IPS-NIHi11 (cell line): ENCODE measurements at regions not wholly inside any gene's neighbourhood (a gene's known extent, or its start where the extent isn't known, plus 50 kb on each side); places are given as distances from the start of the nearest gene placed in this dataset.
"Not testable (repeated sequence)": the region's sequence is repeated elsewhere in the genome, so short reads cannot be mapped to it uniquely, and the experiment has no call there.

Experiments
- DNase-seq: peaks from one replicate; pipeline ENCODE4 v3.0.0; 2012; ENCODE audit warnings: mixed read lengths, low spot score

- no peak for DNase-seq
Measured at GRCh38 chr11:37506531-37506930, 908.5 kb upstream of the RAG2 start.

- DNase-seq = peak; percentile 22
Measured at GRCh38 chr11:37505406-37505805, 907.4 kb upstream of the RAG2 start.

DNA sequence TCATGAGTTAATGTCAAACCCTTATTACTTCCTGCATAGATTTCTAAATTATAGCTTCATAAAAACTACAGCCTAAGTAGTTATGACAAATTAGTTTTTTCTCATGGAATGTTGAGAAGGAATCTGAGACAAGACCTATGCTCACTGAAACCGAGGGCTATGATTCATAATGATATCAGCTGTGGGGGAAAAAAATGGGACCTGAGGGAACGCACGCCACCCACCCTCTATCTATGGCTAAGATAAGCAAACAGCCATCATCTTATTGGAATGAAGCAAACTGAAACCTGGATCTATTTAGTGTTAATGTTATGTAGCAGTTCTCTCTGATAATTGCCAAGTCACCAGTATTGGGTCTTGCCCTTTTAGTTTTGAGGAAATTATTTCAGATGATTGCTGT lies 906.9 kb upstream of the RAG2 start:
- no peak for DNase-seq

- DNase-seq = no peak
Measured at GRCh38 chr11:37504060-37504611, 906.1 kb upstream of the RAG2 start.

DNA sequence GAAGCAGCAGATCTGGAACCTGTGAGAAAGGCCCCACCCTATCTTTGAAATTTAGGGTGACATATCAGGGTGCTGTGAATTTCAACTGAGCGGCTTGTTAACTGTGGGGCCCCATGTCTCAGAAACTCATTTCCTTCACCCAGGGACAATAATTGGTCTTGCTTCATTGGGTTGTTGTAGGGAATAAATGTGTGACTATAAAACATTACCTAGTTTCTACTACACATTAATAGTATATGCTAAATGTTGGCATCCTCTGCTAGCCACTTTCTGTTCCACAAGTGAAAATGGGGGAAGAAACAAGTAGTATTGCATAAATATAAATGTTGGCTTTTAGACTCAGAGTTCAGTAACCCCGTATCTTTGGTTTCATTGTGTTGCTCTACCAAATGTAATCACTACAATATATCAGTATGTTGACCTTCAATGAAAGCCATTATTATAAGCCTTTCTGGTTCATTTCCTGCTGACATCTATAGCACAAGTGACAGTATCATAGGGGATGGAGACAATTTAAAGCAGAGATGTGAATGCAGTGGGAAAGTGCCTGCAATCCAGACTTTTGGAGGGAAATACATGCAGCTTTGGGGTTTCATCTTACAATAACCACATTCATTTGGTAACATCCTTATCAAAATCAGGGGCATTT lies 905.5 kb upstream of the RAG2 start:
- DNase-seq = no peak

DNA sequence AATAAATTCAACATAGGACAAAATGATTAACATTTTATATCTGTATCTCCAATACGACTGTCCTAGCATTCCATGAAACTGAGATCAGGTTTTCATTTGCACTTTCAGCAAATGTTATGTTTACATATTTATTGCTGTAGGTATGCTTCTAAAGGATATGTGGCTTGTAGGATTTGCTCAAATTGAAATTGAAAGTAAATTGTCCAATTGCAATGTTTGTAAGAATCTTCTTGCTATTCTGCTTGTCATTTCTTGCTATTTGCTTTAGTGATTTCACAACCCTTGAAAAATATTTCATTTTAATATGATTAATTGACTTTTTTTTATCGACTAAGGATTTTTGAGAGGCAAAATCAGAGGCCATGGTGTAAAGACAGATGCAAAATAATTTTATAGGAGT lies 904.2 kb upstream of the RAG2 start:
- DNase-seq = no peak

DNA sequence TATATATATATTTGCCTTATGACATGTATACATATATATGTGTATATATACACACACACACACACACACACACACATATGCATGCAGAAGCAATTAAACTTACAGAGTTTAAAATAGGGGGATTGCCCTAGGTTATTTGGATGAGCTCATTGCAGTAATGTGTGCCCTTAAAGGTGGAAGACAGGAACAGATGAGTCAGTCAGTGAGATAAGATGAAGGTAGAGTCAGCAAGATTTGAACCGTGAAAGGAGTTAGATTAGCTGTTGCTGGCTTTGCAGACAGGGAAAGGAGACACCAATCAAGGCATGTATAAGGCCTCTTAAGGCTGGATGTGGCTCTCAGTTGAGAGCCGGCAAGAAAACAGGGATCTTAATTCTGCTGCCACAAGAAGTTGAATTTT lies 902.4 kb upstream of the RAG2 start:
- no peak for DNase-seq

DNA sequence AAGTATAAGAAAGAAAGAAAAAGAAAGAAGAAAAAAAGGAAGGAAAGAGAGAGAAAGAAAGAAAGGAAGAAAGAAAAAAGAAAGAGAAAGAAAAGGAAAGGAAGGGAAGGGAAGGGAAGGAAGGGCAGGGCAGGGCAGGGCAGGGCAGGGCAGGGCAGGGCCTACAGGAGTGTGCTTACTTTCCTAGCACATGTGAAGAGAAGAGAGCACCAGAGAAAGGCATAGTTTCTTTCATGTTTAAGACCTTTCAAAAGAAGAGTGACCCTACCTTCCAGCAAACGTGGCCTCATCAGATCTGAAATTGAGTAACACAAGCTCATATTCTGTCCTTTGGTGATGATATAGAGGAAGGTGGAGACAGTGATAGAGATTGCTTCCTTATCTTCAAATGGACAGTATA lies 899.3 kb upstream of the RAG2 start:
- DNase-seq = no peak

DNA sequence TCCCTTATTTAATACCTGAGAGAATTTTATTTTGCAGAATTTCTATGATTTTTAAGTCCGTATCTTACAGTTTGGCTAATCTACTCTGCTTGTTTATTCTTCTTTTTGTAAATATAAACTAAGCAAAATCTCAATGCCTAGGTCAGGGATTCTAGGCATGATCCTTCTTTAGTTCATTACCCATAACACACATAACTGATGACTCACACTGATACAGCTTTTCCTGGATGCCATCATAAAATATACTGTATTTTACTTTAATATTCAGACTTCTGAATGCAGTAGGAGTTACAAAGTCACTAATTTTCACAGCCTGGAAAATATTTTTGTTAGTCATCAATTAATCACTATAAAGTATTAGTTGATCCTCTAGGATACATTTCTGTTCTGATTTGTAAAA lies 898.2 kb upstream of the RAG2 start:
- DNase-seq = no peak

GRCh38 chr11:37484298-37484697 lies 886.3 kb upstream of the RAG2 start:
- no peak for DNase-seq

DNA sequence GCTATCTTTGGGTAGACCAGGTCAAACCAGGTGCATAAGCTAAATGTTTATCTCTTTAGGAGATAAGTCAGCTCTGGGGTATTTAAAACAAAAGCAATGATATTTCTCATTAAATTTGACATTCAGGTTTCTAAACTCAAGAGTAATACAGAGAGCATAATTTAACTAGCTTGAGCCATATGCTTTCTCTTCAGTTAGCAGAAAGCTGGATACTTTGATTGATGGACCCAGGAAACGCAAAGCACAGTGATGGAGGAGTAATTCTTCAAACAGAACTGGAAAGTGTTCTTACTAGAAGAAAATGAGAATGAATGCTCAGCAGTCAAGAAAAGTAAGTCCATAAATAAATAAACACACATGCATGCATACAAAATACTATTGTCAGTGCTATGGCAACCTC lies 885.7 kb upstream of the RAG2 start:
- no peak for DNase-seq

DNA sequence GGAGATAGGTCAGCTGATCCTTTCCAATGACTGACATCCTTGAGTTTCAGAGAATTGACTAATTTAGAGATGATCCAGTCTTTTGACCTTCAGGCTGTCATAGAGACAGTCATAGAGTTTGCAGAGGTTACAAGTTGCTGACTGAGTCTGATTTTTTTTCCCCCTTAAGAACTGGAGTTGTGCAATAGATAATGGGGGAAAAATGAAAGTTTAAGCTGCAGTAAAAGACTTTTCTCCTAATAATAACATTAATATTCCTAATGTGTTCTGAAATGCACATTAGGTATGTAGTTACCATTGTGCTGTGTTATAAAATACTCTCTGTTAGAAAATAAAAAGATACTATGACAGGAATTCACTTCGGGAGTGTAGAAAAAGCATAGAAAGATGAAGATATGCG lies 876.9 kb upstream of the RAG2 start:
- DNase-seq = no peak

DNA sequence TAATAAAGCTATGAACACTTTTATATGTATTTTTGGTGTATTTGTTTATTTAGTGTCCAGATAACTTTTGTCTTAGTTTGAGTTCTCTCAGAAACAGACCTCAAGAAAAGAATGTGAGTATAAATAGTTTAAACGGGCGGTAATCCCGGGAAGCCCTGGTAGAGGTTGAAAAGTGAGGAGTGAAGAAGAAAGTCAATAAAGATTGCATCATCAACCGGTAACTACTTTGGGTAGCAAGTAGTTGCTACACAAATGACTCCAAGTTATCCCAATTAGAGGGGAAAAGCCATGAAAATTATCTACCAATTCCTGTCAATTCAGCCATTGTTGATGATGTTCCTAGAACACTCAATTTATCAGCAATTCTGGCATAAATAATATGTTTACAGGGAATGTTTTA lies 870.3 kb upstream of the RAG2 start:
- DNase-seq = no peak

GRCh38 chr11:37465221-37465620 lies 867.2 kb upstream of the RAG2 start:
- no peak for DNase-seq

DNA sequence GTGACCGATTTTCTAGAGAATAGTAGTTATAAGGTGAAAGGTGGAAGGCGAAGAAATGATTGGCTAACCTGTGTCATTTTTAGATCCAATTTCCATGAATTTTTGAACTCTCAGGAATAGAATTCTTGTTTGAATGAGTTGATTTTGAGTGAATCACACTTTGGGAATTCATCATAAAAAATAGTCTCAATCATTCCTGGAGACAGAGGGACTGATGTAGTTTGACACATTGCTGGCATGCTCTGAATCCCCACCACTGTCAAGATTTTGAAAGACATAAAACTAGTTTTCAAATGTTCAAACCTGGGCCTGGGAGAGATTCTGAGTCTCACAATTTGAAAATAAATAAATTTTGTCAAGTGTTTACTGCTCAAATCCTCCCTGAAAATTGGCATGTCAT lies 861.4 kb upstream of the RAG2 start:
- no peak for DNase-seq

DNA sequence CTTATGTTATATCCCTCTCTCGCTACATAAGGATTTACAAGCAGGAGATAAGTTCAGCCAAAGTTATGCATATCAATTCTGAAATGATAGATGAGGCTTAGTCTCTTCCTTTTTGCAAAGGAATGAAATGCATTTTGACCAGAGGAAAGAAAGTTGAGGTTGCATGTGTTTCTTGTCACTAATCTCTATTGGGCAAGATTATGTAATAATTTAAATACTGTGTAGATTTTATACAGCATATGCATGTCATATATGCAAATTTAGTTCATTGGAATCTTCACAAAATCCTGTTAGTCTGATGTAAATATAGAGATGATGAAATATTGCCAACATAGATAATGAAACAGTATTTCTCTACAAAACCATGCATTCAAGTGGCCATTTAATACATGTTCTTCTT lies 858.7 kb upstream of the RAG2 start:
- DNase-seq = no peak

DNA sequence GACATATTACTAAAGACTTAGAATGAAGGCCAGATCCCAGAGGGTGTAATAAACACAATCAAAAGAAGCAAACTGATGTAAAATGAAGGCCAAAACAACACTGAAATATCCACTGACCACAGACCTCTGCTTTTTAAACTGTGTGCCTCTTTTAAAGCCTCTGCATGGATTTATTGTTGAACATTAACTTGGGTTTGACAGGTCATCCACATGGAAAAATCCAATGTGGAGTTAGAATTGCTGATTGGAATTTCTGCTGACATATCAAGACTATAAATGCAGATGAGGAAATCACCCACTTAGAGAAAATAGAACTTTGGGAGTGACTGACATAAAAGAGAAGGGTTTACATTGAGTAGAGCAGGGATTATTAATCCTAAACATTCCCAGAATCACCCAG lies 853.9 kb upstream of the RAG2 start:
- no peak for DNase-seq

GRCh38 chr11:37450613-37451012 lies 852.6 kb upstream of the RAG2 start:
- no peak for DNase-seq

DNA sequence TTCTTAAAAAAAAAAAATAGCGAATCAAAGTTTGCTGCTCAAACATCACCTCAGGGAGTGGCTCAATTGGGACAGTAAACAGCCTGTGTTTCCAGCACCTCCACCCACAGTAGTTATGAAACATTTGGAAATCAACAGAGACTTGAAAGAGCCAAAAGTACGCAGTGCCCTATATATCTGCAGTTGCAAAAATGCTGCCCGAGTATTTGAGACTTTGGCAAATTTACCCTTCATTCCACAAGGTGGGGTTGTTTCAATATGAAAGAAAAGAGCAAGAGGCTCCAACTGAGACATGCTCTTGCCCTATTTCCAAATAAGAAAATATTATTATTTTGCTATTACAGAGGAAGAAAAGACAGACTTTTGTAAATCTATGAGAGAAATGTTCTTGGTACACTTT lies 851.1 kb upstream of the RAG2 start:
- DNase-seq = peak; percentile 9

GRCh38 chr11:37442576-37442975 lies 844.5 kb upstream of the RAG2 start:
- no peak for DNase-seq

- DNase-seq = not testable (repeated sequence)
Measured at GRCh38 chr11:37431633-37432230, 833.7 kb upstream of the RAG2 start.

- not testable (repeated sequence) for DNase-seq
Measured at GRCh38 chr11:37430966-37431632, 833.1 kb upstream of the RAG2 start.

- no peak for DNase-seq
Measured at GRCh38 chr11:37422511-37422910, 824.5 kb upstream of the RAG2 start.
